Heart left ventricle (tissue), 16 donors: ENCODE measurements at regions not wholly inside any gene's neighbourhood (a gene's known extent, or its start where the extent isn't known, plus 50 kb on each side); places are given as distances from the start of the nearest gene placed in this dataset.

Experiments
- ATAC-seq, 4 donors: fragments of 200-7000 bp; cut with Tn5 transposase; one replicate each; pipeline ENCODE4 v1.9.1; 2020 to 2022; ENCODE audit warnings: moderate library complexity in 4 of 4, mild to moderate bottlenecking in 3 of 4, moderate number of reproducible peaks in 1 of 4
- DNase-seq, 5 donors: peaks; one replicate each; pipeline ENCODE4 v3.0.0-alpha.2; 2020
- H3K27ac ChIP-seq, 12 donors: fragments of 200-600 bp; sonication (generic) in 4 of 12; one replicate each; pipeline versions ENCODE4 v1.5.0 to v1.8.0; 2016 to 2022; ENCODE audit warnings: mild to moderate bottlenecking in 2 of 12
- H3K27me3 ChIP-seq, 9 donors: fragments of 200-600 bp; sonication (generic) in 2 of 9; one replicate each; pipeline versions ENCODE4 v1.5.1 to v1.8.0; 2016 to 2022; ENCODE audit warnings: mild to moderate bottlenecking in 3 of 9
- H3K36me3 ChIP-seq, 9 donors: fragments of 200-600 bp; sonication (generic) in 2 of 9; one replicate each; pipeline versions ENCODE4 v1.5.0 to v1.8.0; 2018 to 2022; ENCODE audit warnings: mild to moderate bottlenecking in 2 of 9
- H3K4me1 ChIP-seq, 12 donors: fragments of 200-600 bp; sonication (generic) in 4 of 12; one replicate each; pipeline versions ENCODE4 v1.5.0 to v1.8.0; 2016 to 2022; ENCODE audit warnings: mild to moderate bottlenecking in 3 of 12
- H3K4me3 ChIP-seq, 12 donors: fragments of 200-600 bp; sonication (generic) in 4 of 12; one replicate each; pipeline versions ENCODE4 v1.5.0 to v1.8.0; 2017 to 2022; ENCODE audit warnings: mild to moderate bottlenecking in 9 of 12, moderate library complexity in 4 of 12
- H3K9me3 ChIP-seq, 12 donors: fragments of 200-600 bp; sonication (generic) in 4 of 12; one replicate each; pipeline versions ENCODE4 v1.5.0 to v1.8.0; 2016 to 2022; ENCODE audit warnings: mild to moderate bottlenecking in 1 of 12
- CTCF ChIP-seq, 12 donors: fragments of 200-600 bp; sonication (generic) in 4 of 12; IDR thresholded peaks; one replicate each; pipeline versions ENCODE4 v1.5.0 to v1.8.0; 2018 to 2022; ENCODE audit warnings: antibody characterized with exemption in 12 of 12, mild to moderate bottlenecking in 5 of 12
- POLR2A ChIP-seq, 2 donors: fragments of 450-650 bp; IDR thresholded peaks; one replicate each; pipeline ENCODE4 v1.6.1; 2017; ENCODE audit warnings: antibody characterized with exemption in 2 of 2, mild to moderate bottlenecking in 2 of 2, moderate library complexity in 2 of 2
- WGBS, 4 donors: extraction: QIAGEN DNeasy Blood & Tissue Kit in 2 of 4; methylation state at CpG; one replicate each; pipeline versions ENCODE4 v1.1.5 to v1.1.7; 2013 to 2018; 5-methylcytosine and 5-hydroxymethylcytosine counted together
- intact Hi-C, 10 donors: fragments of 100-400 bp; cut with DNase I; formaldehyde crosslinking; loops; one replicate each; pipeline versions ENCODE4 v1.11.1 to v1.14.2; 2022
- donor health status: ischemic (EF 13 %, LVEDD 7.1; RV severe dilation, severe dysfunction).
- donor health status: healthy with polysubstance abuse.
- donor health status: DM: no; HTN: yes; CAD: no.
- donor health status: DM: no; HTN: no; CAD: no.
- donor health status: ischemic (EF 25% LVEDD 6.9; RV normal size, moderate dysfunction).
- donor health status: ischemic (EF 25% LVEDD 5.7; RV mildly dilated, moderate dysfunction).
- donor health status: healthy.
- donor health status: DM: yes; HTN: yes; CAD: no.
- donor health status: ischemic (EF 35%, LVEDD 5.7; RV mildly dilated, moderate dysfunction).
- donor health status: nonischemic (EF 11% LVEDD 7.7; RV severe dilation, severe dysfunction).
- donor health status: DM: yes; HTN: yes; CAD: no.
- donor health status: PGD.
- donor health status: ischemic (EF 29% LVEDD 5.4; RV normal size, mild dysfunction).
- donor health status: nonischemic (EF 23%, LVEDD 6.1; RV moderate dilation, normal function).

GRCh38 chr6:43932259-43933147 is 162.5 kb downstream of the VEGFA start:
- no peaks in the 10 kb centered on the region for H3K36me3 ChIP-seq
- no peak for DNase-seq
- H3K27ac ChIP-seq: no peak overlapping the region
- intact Hi-C loops: no loop called here
- H3K9me3 ChIP-seq: no peaks in the 10 kb centered on the region
- no peak for TF ChIP-seq CTCF (IDR thresholded peaks at IDR 0.05)
- TF ChIP-seq POLR2A (IDR thresholded peaks at IDR 0.05): no peak
- no peaks in the 10 kb centered on the region for H3K27me3 ChIP-seq
- H3K4me1 ChIP-seq: peaks cover 0 to 11% (median 2%) of the 10 kb centered on the region in 12 donors
- ATAC-seq: no peak
- 84 to 88% (median 86%) methylated on average over 13 of the region's 13 CpGs for WGBS, 4 donors
- no peak overlapping the region for H3K4me3 ChIP-seq

- Histone ChIP-seq H3K4me3 (no peak overlapping the region), H3K9me3 (no peaks in the 10 kb centered on the region), H3K4me1 (peaks cover 0 to 5% (median 0%) of the 10 kb centered on the region in 12 donors), H3K27ac (no peak overlapping the region), H3K36me3 (no peaks in the 10 kb centered on the region), H3K27me3 (no peaks in the 10 kb centered on the region)
- DNase-seq (no peak), ATAC-seq (no peak)
- WGBS, 4 donors: 54 to 71% (median 57%) methylated on average over 6 of the region's 6 CpGs
- TF ChIP-seq CTCF (IDR thresholded peaks at IDR 0.05) (no peak), POLR2A (IDR thresholded peaks at IDR 0.05) (no peak)
- intact Hi-C loops: no loop called here
Observed at GRCh38 chr6:43931201-43931600, 161.2 kb downstream of the VEGFA start.

GRCh38 chr6:43930440-43931154 is 160.6 kb downstream of the VEGFA start:
- intact Hi-C loops: no loop called here
- no peaks in the 10 kb centered on the region for H3K9me3 ChIP-seq
- no peak overlapping the region for H3K4me3 ChIP-seq
- no peaks in the 10 kb centered on the region for H3K27me3 ChIP-seq
- H3K4me1 ChIP-seq: peaks cover 0 to 5% (median 0%) of the 10 kb centered on the region in 12 donors
- 84 to 96% (median 91%) methylated on average over 8 of the region's 8 CpGs for WGBS, 4 donors
- no peaks in the 10 kb centered on the region for H3K36me3 ChIP-seq
- no peak for DNase-seq
- H3K27ac ChIP-seq: no peak overlapping the region
- TF ChIP-seq POLR2A (IDR thresholded peaks at IDR 0.05) (no peak), CTCF (IDR thresholded peaks at IDR 0.05) (no peak)
- ATAC-seq: no peak

- Histone ChIP-seq H3K36me3 (no peaks in the 10 kb centered on the region), H3K27ac (no peak overlapping the region), H3K4me1 (peaks cover 0 to 6% (median 0%) of the 10 kb centered on the region in 12 donors), H3K4me3 (no peak overlapping the region), H3K27me3 (no peaks in the 10 kb centered on the region), H3K9me3 (no peaks in the 10 kb centered on the region)
- no peak for ATAC-seq
- intact Hi-C loops: no loop called here
- 79 to 93% (median 87%) methylated on average over 5 of the region's 5 CpGs for WGBS, 4 donors
- TF ChIP-seq POLR2A (IDR thresholded peaks at IDR 0.05) (no peak), CTCF (IDR thresholded peaks at IDR 0.05) (no peak)
- no peak for DNase-seq
Observed at GRCh38 chr6:43929511-43929910, 159.5 kb downstream of the VEGFA start.
